ACC112 (cell line): ENCODE measurements at regions not wholly inside any gene's neighbourhood (a gene's known extent, or its start where the extent isn't known, plus 50 kb on each side); places are given as distances from the start of the nearest gene placed in this dataset.

Experiments used
- H2AFZ ChIP-seq: fragments of 200-600 bp; sonication (generic); one replicate; pipeline ENCODE4 v1.6.0; 2017; ENCODE audit warnings: antibody characterized with exemption, low read length; ENCODE audit not compliant: unreplicated experiment
- H3K27ac ChIP-seq: fragments of 200-600 bp; sonication (generic); 2 replicates; pipeline ENCODE4 v1.5.1; 2014; ENCODE audit warnings: low read depth, mild to moderate bottlenecking, antibody characterized with exemption, low read length, moderate library complexity
- H3K27me3 ChIP-seq: fragments of 200-600 bp; sonication (generic); 2 replicates; pipeline ENCODE4 v1.6.1; 2014; ENCODE audit warnings: mild to moderate bottlenecking, antibody characterized with exemption, low read length, moderate library complexity, mixed read lengths; ENCODE audit not compliant: insufficient read depth
- H3K36me3 ChIP-seq: fragments of 200-600 bp; sonication (generic); 2 replicates; pipeline ENCODE4 v1.6.1; 2016; ENCODE audit warnings: mild to moderate bottlenecking, antibody characterized with exemption, low read length, moderate library complexity, mixed read lengths; ENCODE audit not compliant: insufficient read depth
- H3K4me1 ChIP-seq: fragments of 200-600 bp; sonication (generic); one replicate; pipeline ENCODE4 v1.6.1; 2016; ENCODE audit warnings: low read length, mixed read lengths; ENCODE audit not compliant: insufficient read depth, unreplicated experiment, control insufficient read depth
- H3K4me3 ChIP-seq: fragments of 200-600 bp; sonication (generic); 2 replicates; pipeline ENCODE4 v1.5.1; 2014; ENCODE audit warnings: mild to moderate bottlenecking, low read depth, low read length
- H3K79me2 ChIP-seq: fragments of 200-600 bp; sonication (generic); one replicate; pipeline ENCODE4 v1.6.0; 2016; ENCODE audit warnings: low read length; ENCODE audit not compliant: control insufficient read depth, unreplicated experiment, insufficient read depth

DNA sequence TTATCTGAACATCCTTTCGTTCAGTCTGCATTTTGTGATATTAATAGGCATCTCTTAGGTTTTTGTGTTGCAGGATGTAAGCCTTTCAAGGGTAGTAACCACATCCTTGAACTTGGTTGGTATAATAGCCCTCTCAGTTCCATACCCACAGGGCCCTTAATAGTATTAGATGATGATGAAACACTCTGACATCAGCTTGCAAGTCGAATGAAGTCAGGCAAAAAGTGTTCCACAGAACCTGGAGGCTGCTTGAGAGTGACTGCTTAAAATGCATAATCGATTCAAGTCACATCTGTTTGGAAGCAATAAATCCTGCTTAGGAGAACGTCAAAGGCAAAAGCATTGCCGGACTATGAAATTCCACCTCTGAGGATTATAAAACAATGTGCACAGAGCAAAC, 415.6 kb upstream of the KAZN start:
- H3K36me3 ChIP-seq, result no peaks in the 10 kb centered on the region
- no peaks in the 10 kb centered on the region for H3K4me1 ChIP-seq
- no peak overlapping the region for H2AFZ ChIP-seq
- no peaks in the 10 kb centered on the region for H3K79me2 ChIP-seq
- H3K27me3 ChIP-seq, result no peaks in the 10 kb centered on the region
- no peak overlapping the region for H3K27ac ChIP-seq
- H3K4me3 ChIP-seq, result no peak overlapping the region

DNA sequence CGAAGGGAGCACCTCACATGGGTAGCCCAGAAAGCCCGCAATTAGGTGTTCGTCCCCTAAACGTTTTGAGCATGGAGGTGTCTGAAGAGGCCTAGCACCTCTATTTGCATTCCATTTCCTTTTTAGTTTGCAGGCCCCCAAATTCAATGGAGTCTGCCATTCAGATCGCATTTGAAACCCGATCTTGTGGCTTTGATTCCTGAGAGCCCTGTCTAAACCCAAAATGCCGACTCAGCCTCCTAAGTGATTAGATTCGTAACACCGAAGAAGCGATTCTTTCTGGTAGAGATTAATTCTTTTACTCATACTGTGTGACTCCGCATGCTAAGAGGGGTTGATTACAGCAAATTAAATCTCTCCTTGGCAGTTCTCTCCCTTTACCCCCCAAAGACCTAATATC, 415.2 kb upstream of the KAZN start:
- no peaks in the 10 kb centered on the region for H3K36me3 ChIP-seq
- no peaks in the 10 kb centered on the region for H3K79me2 ChIP-seq
- H3K27ac ChIP-seq, result no peak overlapping the region
- no peaks in the 10 kb centered on the region for H3K4me1 ChIP-seq
- H3K27me3 ChIP-seq, result no peaks in the 10 kb centered on the region
- no peak overlapping the region for H3K4me3 ChIP-seq
- no peak overlapping the region for H2AFZ ChIP-seq

DNA sequence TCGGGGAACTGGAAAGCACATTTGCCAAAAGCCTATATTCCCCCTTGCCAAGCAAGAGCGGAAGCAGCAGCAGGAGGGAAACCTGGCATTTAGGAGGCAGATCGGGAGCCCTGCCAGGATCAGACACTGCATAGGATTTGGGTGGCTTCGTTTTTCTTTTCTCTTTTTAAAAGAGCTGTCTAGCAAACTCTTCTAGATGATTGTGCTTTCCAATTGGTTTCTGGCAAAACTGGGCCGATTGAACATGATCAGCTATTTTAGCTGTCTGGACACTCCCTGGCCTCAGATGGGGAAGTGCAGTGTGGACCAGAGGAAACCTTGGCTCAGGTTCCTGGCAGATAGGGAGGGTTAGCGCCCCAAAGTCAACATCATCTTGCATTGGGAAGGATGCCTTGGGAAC, 414.0 kb upstream of the KAZN start:
- Histone ChIP-seq H3K79me2 (no peaks in the 10 kb centered on the region), H2AFZ (no peak overlapping the region), H3K36me3 (no peaks in the 10 kb centered on the region), H3K4me3 (no peak overlapping the region), H3K27ac (no peak overlapping the region), H3K4me1 (no peaks in the 10 kb centered on the region), H3K27me3 (no peaks in the 10 kb centered on the region)

GRCh38 chr1:14189381-14189780, 409.1 kb upstream of the KAZN start:
- no peak overlapping the region for H3K4me3 ChIP-seq
- no peaks in the 10 kb centered on the region for H3K79me2 ChIP-seq
- no peaks in the 10 kb centered on the region for H3K36me3 ChIP-seq
- no peaks in the 10 kb centered on the region for H3K27me3 ChIP-seq
- no peak overlapping the region for H2AFZ ChIP-seq
- no peaks in the 10 kb centered on the region for H3K4me1 ChIP-seq
- H3K27ac ChIP-seq, result no peak overlapping the region

GRCh38 chr1:14190508-14190907, 408.0 kb upstream of the KAZN start:
- no peaks in the 10 kb centered on the region for H3K79me2 ChIP-seq
- no peaks in the 10 kb centered on the region for H3K4me1 ChIP-seq
- H3K27ac ChIP-seq, result no peak overlapping the region
- H3K36me3 ChIP-seq, result no peaks in the 10 kb centered on the region
- no peak overlapping the region for H3K4me3 ChIP-seq
- H2AFZ ChIP-seq, result no peak overlapping the region
- H3K27me3 ChIP-seq, result no peaks in the 10 kb centered on the region

DNA sequence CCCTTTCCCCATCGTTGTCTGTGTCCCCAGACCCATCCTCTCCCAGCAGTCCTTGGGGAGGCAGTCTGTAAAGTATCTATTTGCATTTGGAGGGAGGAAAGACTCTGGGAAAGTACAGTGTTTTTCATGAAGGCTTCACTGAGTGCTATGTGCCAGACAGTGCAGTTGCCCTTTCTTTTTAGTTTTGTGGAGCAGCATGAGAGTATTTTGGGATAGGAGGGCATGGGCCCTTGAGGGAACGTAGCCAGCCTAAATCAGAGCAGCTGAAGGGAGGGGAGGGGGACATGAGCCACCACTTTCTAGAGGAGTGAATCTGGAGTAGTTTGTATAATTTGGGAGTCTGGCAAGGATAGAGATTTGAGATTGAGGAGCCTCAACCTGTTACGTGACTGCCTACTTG, 404.0 kb upstream of the KAZN start:
- Histone ChIP-seq H3K36me3 (no peaks in the 10 kb centered on the region), H3K27me3 (no peaks in the 10 kb centered on the region), H2AFZ (no peak overlapping the region), H3K4me1 (no peaks in the 10 kb centered on the region), H3K79me2 (no peaks in the 10 kb centered on the region), H3K4me3 (no peak overlapping the region), H3K27ac (no peak overlapping the region)

GRCh38 chr1:14205066-14205465, 393.4 kb upstream of the KAZN start:
- Histone ChIP-seq H2AFZ (no peak overlapping the region), H3K27ac (no peak overlapping the region), H3K27me3 (no peaks in the 10 kb centered on the region), H3K36me3 (no peaks in the 10 kb centered on the region), H3K79me2 (no peaks in the 10 kb centered on the region), H3K4me3 (no peak overlapping the region), H3K4me1 (no peaks in the 10 kb centered on the region)

DNA sequence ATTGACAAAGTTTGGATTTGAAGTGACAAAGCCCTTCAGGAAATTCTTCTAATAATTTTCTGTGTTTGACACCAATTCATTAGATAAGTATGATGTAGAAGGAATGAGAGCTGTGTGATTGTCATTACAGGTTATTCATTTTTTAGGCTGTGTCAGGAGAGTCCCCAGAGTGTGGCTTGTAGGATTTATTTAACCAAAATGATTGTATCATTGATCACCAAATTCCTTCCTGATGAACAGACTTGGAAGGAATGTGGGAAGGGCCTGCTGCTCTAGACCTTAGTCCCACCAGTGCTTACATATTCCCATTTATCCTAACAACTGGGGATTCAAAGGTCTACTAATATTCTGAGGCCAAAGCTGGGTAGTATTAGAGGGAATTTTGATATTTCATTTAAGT, 383.3 kb upstream of the KAZN start:
- Histone ChIP-seq H2AFZ (no peak overlapping the region), H3K4me3 (no peak overlapping the region), H3K79me2 (no peaks in the 10 kb centered on the region), H3K36me3 (no peaks in the 10 kb centered on the region), H3K27me3 (no peaks in the 10 kb centered on the region), H3K4me1 (no peaks in the 10 kb centered on the region), H3K27ac (no peak overlapping the region)

- Histone ChIP-seq H3K27me3 (no peaks in the 10 kb centered on the region), H2AFZ (no peak overlapping the region), H3K4me3 (no peak overlapping the region), H3K4me1 (no peaks in the 10 kb centered on the region), H3K27ac (no peak overlapping the region), H3K79me2 (no peaks in the 10 kb centered on the region), H3K36me3 (no peaks in the 10 kb centered on the region)
Observed at GRCh38 chr1:14217384-14217783, 381.1 kb upstream of the KAZN start.

DNA sequence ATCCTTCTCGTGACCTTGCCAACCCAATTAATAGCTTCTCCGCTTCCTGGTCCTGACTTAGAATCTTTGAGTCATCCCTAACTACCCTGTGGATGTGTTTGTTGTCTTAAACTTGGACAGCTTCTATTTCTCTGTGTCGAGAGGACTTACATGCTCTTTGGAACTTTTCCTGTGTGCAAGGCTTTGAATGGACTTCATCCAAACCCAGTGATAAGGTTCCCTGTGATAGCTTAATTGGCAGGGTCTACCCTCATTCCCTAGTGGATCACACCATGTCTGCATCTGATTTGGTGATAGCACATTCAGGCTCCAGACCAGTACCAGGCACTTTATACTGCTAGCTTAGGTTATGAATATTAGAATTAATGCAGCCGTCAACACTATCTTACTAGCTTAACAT, 378.2 kb upstream of the KAZN start:
- no peaks in the 10 kb centered on the region for H3K36me3 ChIP-seq
- H3K4me3 ChIP-seq, result no peak overlapping the region
- H3K4me1 ChIP-seq, result no peaks in the 10 kb centered on the region
- no peak overlapping the region for H2AFZ ChIP-seq
- no peaks in the 10 kb centered on the region for H3K27me3 ChIP-seq
- no peak overlapping the region for H3K27ac ChIP-seq
- H3K79me2 ChIP-seq, result no peaks in the 10 kb centered on the region

DNA sequence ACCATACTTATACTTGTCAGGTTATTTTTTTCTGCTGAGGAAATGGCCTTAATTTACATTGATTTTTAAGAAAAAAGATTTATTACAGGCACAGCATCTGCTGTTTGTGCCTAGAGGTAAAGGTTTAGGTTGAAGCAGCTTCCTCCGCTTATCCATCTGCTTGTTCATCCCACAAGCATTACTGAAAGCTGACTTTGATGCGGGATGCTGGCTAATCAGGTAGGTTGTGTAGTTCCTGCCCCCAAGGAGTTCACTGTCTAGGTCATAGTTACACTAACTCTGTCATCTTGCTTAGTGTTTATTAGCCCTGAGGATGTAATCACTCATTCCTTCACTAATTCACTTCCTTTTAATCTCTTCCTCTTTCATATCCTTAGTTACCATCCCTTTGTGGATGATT, 377.7 kb upstream of the KAZN start:
- Histone ChIP-seq H3K79me2 (no peaks in the 10 kb centered on the region), H3K36me3 (no peaks in the 10 kb centered on the region), H3K4me3 (no peak overlapping the region), H3K27ac (no peak overlapping the region), H2AFZ (no peak overlapping the region), H3K27me3 (no peaks in the 10 kb centered on the region), H3K4me1 (no peaks in the 10 kb centered on the region)

DNA sequence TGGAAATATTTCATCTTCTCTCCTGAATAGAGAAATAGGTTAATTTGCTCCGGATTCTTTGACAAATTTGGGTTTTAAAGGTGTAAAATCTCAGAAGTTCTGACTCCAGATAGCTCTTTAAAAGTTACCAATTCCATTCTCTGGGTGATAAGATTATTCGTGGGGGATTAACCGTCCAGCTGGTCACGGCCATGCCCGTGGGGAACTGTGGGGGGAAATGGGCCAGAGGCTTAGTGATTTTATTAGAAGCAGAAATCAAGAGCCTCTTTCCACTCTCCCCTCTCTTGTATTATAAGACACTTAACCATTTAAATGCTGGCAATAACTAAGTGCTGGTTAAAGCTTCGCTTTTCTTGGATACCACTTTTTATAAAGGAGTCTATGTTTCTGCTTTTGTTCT, 376.4 kb upstream of the KAZN start:
- no peak overlapping the region for H2AFZ ChIP-seq
- H3K4me1 ChIP-seq, result no peaks in the 10 kb centered on the region
- no peak overlapping the region for H3K27ac ChIP-seq
- no peak overlapping the region for H3K4me3 ChIP-seq
- H3K36me3 ChIP-seq, result no peaks in the 10 kb centered on the region
- H3K79me2 ChIP-seq, result no peaks in the 10 kb centered on the region
- H3K27me3 ChIP-seq, result no peaks in the 10 kb centered on the region
